Activated CD4-positive, alpha-beta T cell treated with anti-CD3 and anti-CD28 coated beads, Interleukin-2, amount 10 ng/mL, durations not matched to agents 24 days and 14 days (primary cell): ENCODE measurements at regions not wholly inside any gene's neighbourhood (a gene's known extent, or its start where the extent isn't known, plus 50 kb on each side); places are given as distances from the start of the nearest gene placed in this dataset.
A peak's percentile ranks its signal among the peaks of the same experiment; 100 is the strongest.

Source experiments
- DNase-seq: peaks from one replicate; pipeline ENCODE4 v3.0.0; 2022
- H3K27ac Mint-ChIP-seq: one replicate; pipeline ENCODE4 v1.8.0; 2022; ENCODE audit warnings: mild to moderate bottlenecking, mixed read lengths
- H3K27me3 Mint-ChIP-seq: one replicate; pipeline ENCODE4 v1.8.0; 2022; ENCODE audit warnings: mixed read lengths
- H3K36me3 Mint-ChIP-seq: one replicate; pipeline ENCODE4 v1.8.0; 2022; ENCODE audit warnings: low read depth, mild to moderate bottlenecking, mixed read lengths
- H3K4me1 Mint-ChIP-seq: one replicate; pipeline ENCODE4 v1.8.0; 2021; ENCODE audit warnings: mixed read lengths
- H3K4me3 Mint-ChIP-seq: one replicate; pipeline ENCODE4 v1.8.0; 2022; ENCODE audit warnings: mild to moderate bottlenecking, moderate library complexity, mixed read lengths
- H3K9me3 Mint-ChIP-seq: one replicate; pipeline ENCODE4 v1.8.0; 2021; ENCODE audit warnings: mixed read lengths
- intact Hi-C: fragments of 100-400 bp; cut with micrococcal nuclease; formaldehyde crosslinking; loops from one replicate; pipeline ENCODE4 v1.15.1; 2023

- intact Hi-C loops = no loop called here
- Mint-ChIP-seq H3K4me3 (no peak overlapping the region), H3K4me1 (no peaks in the 10 kb centered on the region), H3K36me3 (no peaks in the 10 kb centered on the region), H3K9me3 (no peaks in the 10 kb centered on the region), H3K27me3 (no peaks in the 10 kb centered on the region), H3K27ac (no peak overlapping the region)
- no peak for DNase-seq
Observed at GRCh38 chr5:63154476-63155309, 576.1 kb downstream of the LRRC70 start.

DNA sequence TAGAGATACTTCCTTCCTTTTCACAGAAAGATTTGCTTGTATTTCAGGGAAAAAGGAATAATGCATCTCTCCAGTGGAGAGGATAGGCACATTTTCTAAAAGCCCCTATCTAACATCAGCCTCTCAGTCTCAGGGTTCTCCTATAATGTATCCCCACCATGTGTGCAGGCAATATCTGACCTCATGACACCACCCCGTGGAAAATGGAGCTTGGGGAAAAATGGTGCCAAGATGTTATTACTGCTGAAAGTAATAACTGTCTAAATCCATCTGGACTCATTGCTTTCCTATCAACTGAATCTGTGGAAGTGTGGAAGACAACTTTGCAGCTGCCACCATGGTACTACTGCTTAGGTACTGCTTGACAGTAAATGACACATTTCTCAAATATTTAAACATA, 574.3 kb downstream of the LRRC70 start:
- no peaks in the 10 kb centered on the region for H3K27me3 Mint-ChIP-seq
- H3K27ac Mint-ChIP-seq = no peak overlapping the region
- no peaks in the 10 kb centered on the region for H3K9me3 Mint-ChIP-seq
- intact Hi-C loops = no loop called here
- DNase-seq = no peak
- no peaks in the 10 kb centered on the region for H3K4me1 Mint-ChIP-seq
- no peak overlapping the region for H3K4me3 Mint-ChIP-seq
- H3K36me3 Mint-ChIP-seq = no peaks in the 10 kb centered on the region

DNA sequence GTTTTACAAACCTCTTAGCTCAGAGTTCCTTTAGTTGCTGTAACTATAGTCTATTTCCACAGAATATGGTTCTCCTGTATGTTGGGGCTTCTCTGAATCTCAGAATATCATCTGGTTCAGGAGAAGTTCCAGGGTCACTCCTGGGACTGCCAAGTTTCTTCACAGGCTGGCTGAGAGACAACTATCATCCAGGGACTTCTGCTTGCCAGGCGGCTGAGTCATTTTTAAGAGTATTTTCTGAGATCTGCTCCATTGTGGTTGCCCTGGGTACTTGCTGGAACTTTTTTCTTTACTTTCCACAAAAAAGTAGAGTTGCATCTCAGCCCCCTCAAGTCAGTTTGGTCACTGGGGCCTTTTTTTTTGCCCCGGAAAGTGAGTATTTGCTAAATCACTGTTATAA, 566.5 kb downstream of the LRRC70 start:
- Mint-ChIP-seq H3K9me3 (no peaks in the 10 kb centered on the region), H3K27ac (no peak overlapping the region), H3K4me3 (no peak overlapping the region), H3K4me1 (no peaks in the 10 kb centered on the region), H3K27me3 (no peaks in the 10 kb centered on the region), H3K36me3 (no peaks in the 10 kb centered on the region)
- no peak for DNase-seq
- intact Hi-C loops = no loop called here

- Mint-ChIP-seq H3K27ac (no peak overlapping the region), H3K4me3 (no peak overlapping the region), H3K9me3 (no peaks in the 10 kb centered on the region)
Observed at GRCh38 chr5:63141591-63141990, 563.0 kb downstream of the LRRC70 start.

DNA sequence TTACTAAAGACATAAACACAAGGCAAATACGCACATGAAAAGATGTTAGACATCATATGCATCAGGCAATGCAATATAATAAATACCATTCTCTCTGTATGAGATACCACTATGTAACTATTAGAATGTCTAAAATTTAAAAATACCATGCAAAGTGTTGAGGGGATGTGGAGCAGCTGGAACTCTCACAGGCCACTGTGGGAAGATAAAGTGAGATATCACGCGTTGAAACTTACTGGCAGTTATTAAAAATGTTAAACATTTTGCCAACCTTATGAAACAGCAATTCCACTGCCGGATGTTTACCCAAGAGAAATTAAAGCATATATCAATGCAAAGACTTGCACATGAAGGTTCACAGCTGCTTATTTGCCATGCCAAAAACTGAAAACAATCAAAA, 556.7 kb downstream of the LRRC70 start:
- H3K27ac Mint-ChIP-seq = no peak overlapping the region
- no peaks in the 10 kb centered on the region for H3K27me3 Mint-ChIP-seq
- no peaks in the 10 kb centered on the region for H3K4me1 Mint-ChIP-seq
- no peaks in the 10 kb centered on the region for H3K9me3 Mint-ChIP-seq
- no peak overlapping the region for H3K4me3 Mint-ChIP-seq
- intact Hi-C loops = no loop called here
- no peak for DNase-seq
- no peaks in the 10 kb centered on the region for H3K36me3 Mint-ChIP-seq

More at GRCh38 chr5:63141591-63141990, 563.0 kb downstream of the LRRC70 start:
- DNase-seq = no peak
- Mint-ChIP-seq H3K4me1 (no peaks in the 10 kb centered on the region), H3K27me3 (no peaks in the 10 kb centered on the region), H3K36me3 (no peaks in the 10 kb centered on the region)
- intact Hi-C loops = no loop called here

DNA sequence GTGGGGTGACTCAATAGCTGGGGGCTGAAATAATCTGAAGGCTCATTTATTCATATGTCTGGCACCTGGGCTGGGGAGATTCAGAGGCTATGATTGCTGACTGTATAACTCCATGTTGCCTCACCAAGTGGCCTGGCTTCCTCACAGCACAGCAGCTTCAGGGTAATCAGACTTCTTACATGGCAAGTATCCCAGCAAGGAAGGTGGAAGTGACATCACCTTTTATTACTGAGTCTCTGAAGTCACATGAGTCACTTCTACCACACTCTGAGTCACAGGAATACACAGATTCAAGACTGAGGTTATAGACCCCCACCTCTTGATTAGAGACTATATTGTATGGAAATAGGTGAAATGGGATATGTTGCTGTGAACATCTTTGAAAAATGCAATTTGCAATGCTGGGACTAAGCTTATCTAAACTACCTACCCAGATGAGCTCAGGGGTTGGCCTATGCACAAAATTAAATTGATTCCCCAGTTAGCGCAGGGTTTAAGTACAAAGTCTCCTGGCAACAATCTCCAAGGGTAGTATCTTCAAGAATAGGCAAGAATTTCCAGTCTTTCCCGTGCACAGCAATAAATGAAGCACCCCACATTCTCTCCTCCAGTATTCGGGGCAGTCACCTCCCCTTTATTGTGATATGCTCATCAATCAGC, 553.1 kb downstream of the LRRC70 start:
- intact Hi-C loops = no loop called here
- Mint-ChIP-seq H3K27ac (no peak overlapping the region), H3K36me3 (no peaks in the 10 kb centered on the region), H3K4me1 (no peaks in the 10 kb centered on the region), H3K4me3 (no peak overlapping the region), H3K9me3 (no peaks in the 10 kb centered on the region), H3K27me3 (no peaks in the 10 kb centered on the region)
- no peak for DNase-seq

DNA sequence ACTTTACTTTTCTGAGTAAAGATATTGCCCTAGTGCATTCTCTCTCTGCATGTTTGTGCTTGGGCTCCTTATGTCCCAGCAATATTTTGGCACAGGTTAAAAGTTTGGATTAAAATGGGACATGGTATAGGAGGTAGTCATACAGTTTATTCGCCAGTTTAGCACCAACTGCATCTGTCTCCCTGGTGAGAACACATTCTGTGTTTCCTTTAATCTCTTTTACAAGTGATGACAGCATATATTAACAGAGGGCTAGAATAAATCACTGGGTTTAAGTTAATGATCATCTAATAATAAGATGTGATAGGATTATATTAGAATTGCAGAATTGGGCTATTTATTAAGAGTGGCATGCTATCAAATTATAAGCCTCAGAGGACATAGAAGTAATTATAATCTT, 550.1 kb downstream of the LRRC70 start:
- Mint-ChIP-seq H3K4me3 (no peak overlapping the region), H3K27me3 (no peaks in the 10 kb centered on the region), H3K36me3 (no peaks in the 10 kb centered on the region), H3K4me1 (no peaks in the 10 kb centered on the region), H3K27ac (no peak overlapping the region), H3K9me3 (no peaks in the 10 kb centered on the region)
- intact Hi-C loops = no loop called here
- no peak for DNase-seq

GRCh38 chr5:63128018-63128417, 549.4 kb downstream of the LRRC70 start:
- Mint-ChIP-seq H3K4me3 (no peak overlapping the region), H3K9me3 (no peaks in the 10 kb centered on the region), H3K36me3 (no peaks in the 10 kb centered on the region), H3K4me1 (no peaks in the 10 kb centered on the region), H3K27ac (no peak overlapping the region), H3K27me3 (no peaks in the 10 kb centered on the region)
- intact Hi-C loops = no loop called here
- no peak for DNase-seq

- Mint-ChIP-seq H3K36me3 (no peaks in the 10 kb centered on the region), H3K27ac (no peak overlapping the region), H3K9me3 (no peaks in the 10 kb centered on the region), H3K27me3 (no peaks in the 10 kb centered on the region), H3K4me1 (no peaks in the 10 kb centered on the region), H3K4me3 (no peak overlapping the region)
- intact Hi-C loops = no loop called here
- no peak for DNase-seq
Observed at GRCh38 chr5:63127054-63127453, 548.4 kb downstream of the LRRC70 start.

DNA sequence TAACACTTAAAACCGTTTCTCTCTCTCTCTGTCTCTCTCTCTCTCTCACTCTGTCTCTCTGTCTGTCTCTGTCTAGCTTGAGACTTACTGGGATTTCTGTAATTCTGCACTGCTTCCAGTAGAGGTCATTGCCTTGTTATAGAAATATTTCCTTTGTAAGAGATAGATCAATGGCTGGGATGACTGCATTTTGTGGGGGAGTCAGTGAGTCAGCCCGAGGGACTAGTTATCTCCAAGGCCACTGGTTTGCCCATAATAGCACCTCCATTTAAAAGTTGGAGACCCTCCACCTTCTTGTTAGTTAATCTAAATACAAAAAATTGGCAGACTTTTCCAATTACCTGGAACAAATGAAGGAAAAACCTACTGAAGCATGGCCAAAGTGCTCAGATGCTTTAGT, 547.2 kb downstream of the LRRC70 start:
- no peaks in the 10 kb centered on the region for H3K36me3 Mint-ChIP-seq
- no peak overlapping the region for H3K4me3 Mint-ChIP-seq
- no peak for DNase-seq
- H3K27ac Mint-ChIP-seq = no peak overlapping the region
- H3K4me1 Mint-ChIP-seq = no peaks in the 10 kb centered on the region
- intact Hi-C loops = no loop called here
- H3K27me3 Mint-ChIP-seq = no peaks in the 10 kb centered on the region
- H3K9me3 Mint-ChIP-seq = no peaks in the 10 kb centered on the region

DNA sequence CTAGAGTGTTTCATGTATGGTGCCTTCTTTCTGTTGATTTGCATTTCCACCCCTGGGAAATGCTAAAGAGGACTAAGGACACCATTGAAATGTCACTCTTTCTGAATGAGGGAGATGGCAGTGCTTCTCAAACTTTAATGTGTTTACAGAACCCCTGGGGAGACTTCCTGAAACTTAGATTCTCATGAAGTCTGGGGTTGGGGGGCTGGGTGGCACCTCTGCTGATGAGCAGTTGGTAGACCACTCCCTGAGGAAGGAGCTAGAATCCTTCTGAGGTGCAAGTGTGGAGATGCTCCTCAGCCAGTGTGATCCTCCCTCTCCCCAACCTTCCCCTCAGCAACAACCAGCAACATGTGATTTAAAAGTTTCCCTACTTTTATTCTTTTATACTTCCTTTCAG, 546.8 kb downstream of the LRRC70 start:
- intact Hi-C loops = no loop called here
- Mint-ChIP-seq H3K4me1 (no peaks in the 10 kb centered on the region), H3K27me3 (no peaks in the 10 kb centered on the region), H3K4me3 (no peak overlapping the region), H3K36me3 (no peaks in the 10 kb centered on the region), H3K27ac (no peak overlapping the region), H3K9me3 (no peaks in the 10 kb centered on the region)
- no peak for DNase-seq

DNA sequence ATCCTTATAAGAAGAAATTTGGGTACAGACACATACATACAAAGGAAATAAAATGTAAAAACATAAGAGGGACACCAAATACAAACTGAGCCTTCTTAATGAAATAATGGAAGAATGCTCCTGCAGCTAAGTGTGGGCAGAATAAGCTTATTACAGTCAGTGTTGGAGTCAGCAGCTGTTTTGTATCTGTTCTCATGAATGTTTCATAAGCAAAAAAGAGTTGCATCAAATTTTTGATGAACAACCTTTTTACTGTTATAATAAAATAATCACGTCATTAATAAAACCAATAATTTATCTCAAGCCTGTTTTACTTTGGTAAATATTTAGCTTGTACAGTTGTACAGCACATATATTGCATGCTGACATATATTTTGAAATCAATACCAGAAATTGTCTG, 545.6 kb downstream of the LRRC70 start:
- H3K36me3 Mint-ChIP-seq = no peaks in the 10 kb centered on the region

GRCh38 chr5:63121471-63121870, 542.9 kb downstream of the LRRC70 start:
- intact Hi-C loops = no loop called here
- Mint-ChIP-seq H3K27ac (no peak overlapping the region), H3K4me1 (no peaks in the 10 kb centered on the region), H3K4me3 (no peak overlapping the region), H3K9me3 (no peaks in the 10 kb centered on the region), H3K27me3 (no peaks in the 10 kb centered on the region), H3K36me3 (no peaks in the 10 kb centered on the region)
- no peak for DNase-seq

More for the DNA sequence above, 545.6 kb downstream of the LRRC70 start:
- intact Hi-C loops = no loop called here
- no peaks in the 10 kb centered on the region for H3K9me3 Mint-ChIP-seq
- no peak overlapping the region for H3K4me3 Mint-ChIP-seq
- no peaks in the 10 kb centered on the region for H3K4me1 Mint-ChIP-seq
- no peaks in the 10 kb centered on the region for H3K27me3 Mint-ChIP-seq
- H3K27ac Mint-ChIP-seq = no peak overlapping the region
- DNase-seq = no peak

DNA sequence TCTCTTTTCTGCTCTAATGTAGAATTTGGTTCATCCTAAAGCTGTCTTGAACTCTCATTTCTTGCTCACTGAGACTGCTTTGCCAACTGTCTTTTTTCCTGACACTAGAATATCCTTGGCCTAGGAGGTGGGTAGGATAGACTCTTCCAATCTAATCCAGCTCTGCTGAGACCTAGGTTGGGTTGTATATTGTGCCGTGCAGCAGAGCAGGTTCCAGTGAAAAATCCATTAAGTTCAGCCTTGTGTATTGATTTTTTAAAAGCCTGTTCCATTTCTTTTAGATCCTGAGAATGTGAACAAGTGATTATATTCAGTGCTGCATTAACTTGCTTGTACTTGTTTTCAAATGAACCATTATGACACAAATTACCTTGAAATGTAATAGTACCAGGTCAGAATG, 539.6 kb downstream of the LRRC70 start:
- peak; percentile 4 for DNase-seq
- Mint-ChIP-seq H3K9me3 (no peaks in the 10 kb centered on the region), H3K27ac (no peak overlapping the region), H3K4me1 (no peaks in the 10 kb centered on the region), H3K36me3 (no peaks in the 10 kb centered on the region), H3K4me3 (no peak overlapping the region), H3K27me3 (no peaks in the 10 kb centered on the region)
- intact Hi-C loops = no loop called here

DNA sequence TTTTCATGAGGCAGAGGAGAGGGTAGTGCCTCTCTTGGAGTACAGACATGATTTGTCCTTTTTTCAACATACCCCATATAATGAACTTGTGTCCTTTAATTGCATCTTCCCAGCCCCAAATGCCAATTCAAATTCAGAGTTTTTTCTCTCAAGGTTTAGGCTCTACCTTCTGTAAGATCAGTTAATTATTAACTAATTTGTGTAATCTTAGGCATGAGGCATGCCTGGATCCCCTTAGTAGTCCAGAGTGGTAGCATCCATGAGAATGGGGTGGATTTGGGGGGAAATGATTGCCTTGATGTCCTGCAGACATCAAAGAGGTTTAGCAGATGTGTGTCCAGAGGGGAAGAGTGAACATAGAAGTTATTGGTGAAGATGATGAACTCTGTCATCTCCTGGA, 533.3 kb downstream of the LRRC70 start:
- no peak for DNase-seq
- H3K27ac Mint-ChIP-seq = no peak overlapping the region
- no peaks in the 10 kb centered on the region for H3K27me3 Mint-ChIP-seq
- no peaks in the 10 kb centered on the region for H3K4me1 Mint-ChIP-seq
- H3K36me3 Mint-ChIP-seq = no peaks in the 10 kb centered on the region
- no peak overlapping the region for H3K4me3 Mint-ChIP-seq
- H3K9me3 Mint-ChIP-seq = no peaks in the 10 kb centered on the region
- intact Hi-C loops = no loop called here
